Mammary epithelial cell (primary cell): ENCODE measurements at regions not wholly inside any gene's neighbourhood (a gene's known extent, or its start where the extent isn't known, plus 50 kb on each side); places are given as distances from the start of the nearest gene placed in this dataset.

Experiments
- CTCF ChIP-seq, 2 donors: IDR thresholded peaks in 1 of 2; conservative IDR thresholded peaks in 1 of 2; 2 replicates each; pipeline ENCODE4 v1.5.1; 2011 to 2012; ENCODE audit warnings: inconsistent platforms in 2 of 2, low read length in 2 of 2, mild to moderate bottlenecking in 2 of 2, control low read depth in 1 of 2, low read depth in 1 of 2; ENCODE audit not compliant: insufficient read depth in 1 of 2; ENCODE audit errors: extremely low read depth in 1 of 2
- EZH2 ChIP-seq: IDR thresholded peaks from 2 replicates; pipeline ENCODE4 v1.6.1; 2012; ENCODE audit warnings: low read length, inconsistent platforms, borderline replicate concordance

GRCh38 chr4:31787701-31788100 is 1067.5 kb downstream of the PCDH7 start:
- TF ChIP-seq CTCF (conservative IDR thresholded peaks at IDR 0.05 in 1 of 2, IDR thresholded peaks at IDR 0.05 in 1 of 2; ENCODE audit: extremely low read depth in 1 of 2, insufficient read depth in 1 of 2, low read depth in 1 of 2, low read length in 2 of 2): no peak
- TF ChIP-seq EZH2: no peak
